SK-N-SH treated with all-trans-retinoic acid at 6 μM for 48 hours (cell line): ENCODE measurements at regions not wholly inside any gene's neighbourhood (a gene's known extent, or its start where the extent isn't known, plus 50 kb on each side); places are given as distances from the start of the nearest gene placed in this dataset.

Source experiments
- ESRRG ChIP-seq: fragments of 250-450 bp; sonication (Bioruptor Pico); IDR thresholded peaks from 2 replicates; pipeline ENCODE4 v1.6.1; 2021; ENCODE audit warnings: mild to moderate bottlenecking
- PATZ1 ChIP-seq: fragments of 250-450 bp; sonication (Bioruptor Pico); IDR thresholded peaks from 2 replicates; pipeline ENCODE4 v1.8.0; 2020; ENCODE audit warnings: mild to moderate bottlenecking, moderate library complexity, borderline replicate concordance
- ZFP3 ChIP-seq: fragments of 250-450 bp; sonication (Bioruptor Pico); IDR thresholded peaks from 2 replicates; pipeline ENCODE4 v1.5.0; 2020; ENCODE audit warnings: mild to moderate bottlenecking, moderate library complexity
- ZFP30 ChIP-seq: fragments of 450-650 bp; formaldehyde crosslinking; IDR thresholded peaks from 2 replicates; pipeline ENCODE4 v1.5.0; 2022; ENCODE audit warnings: mild to moderate bottlenecking, moderate library complexity

- TF ChIP-seq ZFP30 (CRISPR knock-in tag) = no peak
- TF ChIP-seq ESRRG (CRISPR knock-in tag) = no peak
- TF ChIP-seq PATZ1 = no peak
- TF ChIP-seq ZFP3 (CRISPR knock-in tag) = no peak
Measured at GRCh38 chr14:101620031-101620788, 58.9 kb downstream of the DIO3 start.
